Loucy (cell line): ENCODE measurements at regions not wholly inside any gene's neighbourhood (a gene's known extent, or its start where the extent isn't known, plus 50 kb on each side); places are given as distances from the start of the nearest gene placed in this dataset.

Experiments
- CTCF ChIP-seq: fragments of 200-600 bp; sonication (generic); conservative IDR thresholded peaks from 2 replicates; pipeline ENCODE4 v1.5.1; 2014; ENCODE audit warnings: mild to moderate bottlenecking, antibody characterized with exemption, low read length
- EZH2phosphoT487 ChIP-seq: fragments of 200-600 bp; IDR thresholded peaks from 2 replicates; pipeline ENCODE4 v1.6.1; 2018; ENCODE audit warnings: antibody characterized with exemption, mild to moderate bottlenecking, moderate library complexity, borderline replicate concordance

- TF ChIP-seq CTCF, result no peak
- TF ChIP-seq EZH2phosphoT487, result no peak
Measured at GRCh38 chr10:20995123-20995987, 98.2 kb upstream of the NEBL start.
